ENCODE measurements at regions not wholly inside any gene's neighbourhood (a gene's known extent, or its start where the extent isn't known, plus 50 kb on each side); places are given as distances from the start of the nearest gene placed in this dataset.
"Not testable (repeated sequence)": the region's sequence is repeated elsewhere in the genome, so short reads cannot be mapped to it uniquely, and the experiment has no call there.

GRCh38 chr7:142583446-142583845 lies 165.8 kb upstream of the PRSS1 start:
- Histone ChIP-seq H3K9me3 (no peaks in the 10 kb centered on the region), H3K4me1 (no peaks in the 10 kb centered on the region), H3K36me3 (no peaks in the 10 kb centered on the region), H3K27me3 (no peaks in the 10 kb centered on the region), H3K27ac (no peak overlapping the region), H3K4me3 (no peak overlapping the region)
- TF ChIP-seq, protein P1, sequence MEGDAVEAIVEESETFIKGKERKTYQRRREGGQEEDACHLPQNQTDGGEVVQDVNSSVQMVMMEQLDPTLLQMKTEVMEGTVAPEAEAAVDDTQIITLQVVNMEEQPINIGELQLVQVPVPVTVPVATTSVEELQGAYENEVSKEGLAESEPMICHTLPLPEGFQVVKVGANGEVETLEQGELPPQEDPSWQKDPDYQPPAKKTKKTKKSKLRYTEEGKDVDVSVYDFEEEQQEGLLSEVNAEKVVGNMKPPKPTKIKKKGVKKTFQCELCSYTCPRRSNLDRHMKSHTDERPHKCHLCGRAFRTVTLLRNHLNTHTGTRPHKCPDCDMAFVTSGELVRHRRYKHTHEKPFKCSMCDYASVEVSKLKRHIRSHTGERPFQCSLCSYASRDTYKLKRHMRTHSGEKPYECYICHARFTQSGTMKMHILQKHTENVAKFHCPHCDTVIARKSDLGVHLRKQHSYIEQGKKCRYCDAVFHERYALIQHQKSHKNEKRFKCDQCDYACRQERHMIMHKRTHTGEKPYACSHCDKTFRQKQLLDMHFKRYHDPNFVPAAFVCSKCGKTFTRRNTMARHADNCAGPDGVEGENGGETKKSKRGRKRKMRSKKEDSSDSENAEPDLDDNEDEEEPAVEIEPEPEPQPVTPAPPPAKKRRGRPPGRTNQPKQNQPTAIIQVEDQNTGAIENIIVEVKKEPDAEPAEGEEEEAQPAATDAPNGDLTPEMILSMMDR (IDR thresholded peaks at IDR 0.05) = no peak
- no peak for TF ChIP-seq POLR2A (IDR thresholded peaks at IDR 0.05)
- no peak for DNase-seq
- intact Hi-C loops (cut with DNase I; ENCODE audit: low total_unique reads) = no loop called here

DNA sequence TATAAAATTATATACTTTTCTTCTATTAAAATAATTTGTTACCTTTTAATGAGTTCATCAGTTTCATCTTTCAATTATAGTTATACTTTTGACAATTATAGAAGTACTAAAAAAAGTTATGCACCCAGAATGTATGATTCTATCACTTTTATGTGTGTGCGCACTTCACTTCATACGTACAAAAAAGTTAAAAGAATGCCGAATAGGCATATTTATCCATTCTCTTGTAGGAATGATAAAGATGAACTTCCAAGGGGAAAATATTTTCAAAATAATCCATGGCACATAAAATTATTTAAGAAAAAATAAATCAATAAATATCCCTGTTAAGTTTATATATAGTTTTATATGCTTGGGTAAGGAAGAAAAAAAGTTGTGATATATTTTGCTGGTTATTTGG lies 166.9 kb upstream of the PRSS1 start:
- Histone ChIP-seq H3K27ac (no peak overlapping the region), H3K9me3 (no peaks in the 10 kb centered on the region), H3K36me3 (no peaks in the 10 kb centered on the region), H3K27me3 (no peaks in the 10 kb centered on the region), H3K4me3 (no peak overlapping the region), H3K4me1 (no peaks in the 10 kb centered on the region)
- intact Hi-C loops (cut with DNase I; ENCODE audit: low total_unique reads) = no loop called here
- no peak for DNase-seq
- TF ChIP-seq, protein P1 (IDR thresholded peaks at IDR 0.05) = no peak
- TF ChIP-seq POLR2A (IDR thresholded peaks at IDR 0.05) = no peak

DNA sequence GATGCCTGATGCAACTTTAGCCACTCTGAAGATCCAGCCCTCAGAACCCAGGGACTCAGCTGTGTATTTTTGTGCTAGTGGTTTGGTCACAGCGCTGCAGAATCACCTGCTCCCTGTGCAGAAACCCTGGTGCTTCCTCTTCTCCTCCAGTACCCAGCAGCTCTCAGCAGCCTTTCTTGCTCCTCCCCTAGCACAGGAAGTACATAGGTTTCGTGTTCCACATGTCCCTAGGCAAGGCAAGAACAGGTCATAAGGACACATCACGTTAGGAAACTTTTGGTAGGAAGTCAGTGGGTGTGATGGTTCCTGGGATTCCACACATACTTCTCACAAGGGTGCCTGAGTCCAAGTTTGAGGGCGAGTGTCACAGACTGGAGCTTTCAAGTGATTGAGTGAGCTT lies 167.9 kb upstream of the PRSS1 start:
- Histone ChIP-seq H3K27me3 (no peaks in the 10 kb centered on the region), H3K27ac (no peak overlapping the region), H3K4me3 (no peak overlapping the region), H3K9me3 (no peaks in the 10 kb centered on the region), H3K4me1 (no peaks in the 10 kb centered on the region), H3K36me3 (no peaks in the 10 kb centered on the region)
- no peak for DNase-seq
- intact Hi-C loops (cut with DNase I; ENCODE audit: low total_unique reads) = no loop called here
- TF ChIP-seq POLR2A (IDR thresholded peaks at IDR 0.05) = no peak
- TF ChIP-seq, protein P1 (IDR thresholded peaks at IDR 0.05) = no peak

- Histone ChIP-seq H3K4me3 (no peak overlapping the region), H3K36me3 (no peaks in the 10 kb centered on the region), H3K9me3 (no peaks in the 10 kb centered on the region), H3K27me3 (no peaks in the 10 kb centered on the region), H3K4me1 (no peaks in the 10 kb centered on the region), H3K27ac (no peak overlapping the region)
- intact Hi-C loops (cut with DNase I; ENCODE audit: low total_unique reads) = no loop called here
- TF ChIP-seq, protein P1 (IDR thresholded peaks at IDR 0.05) = no peak
- TF ChIP-seq POLR2A (IDR thresholded peaks at IDR 0.05) = no peak
- no peak for DNase-seq
Measured at GRCh38 chr7:142579946-142580345, 169.3 kb upstream of the PRSS1 start.

GRCh38 chr7:142575351-142575750 lies 173.9 kb upstream of the PRSS1 start:
- intact Hi-C loops (cut with DNase I; ENCODE audit: low total_unique reads); H3K27me3 ChIP-seq; H3K4me1 ChIP-seq; H3K9me3 ChIP-seq; H3K4me3 ChIP-seq; H3K27ac ChIP-seq; H3K36me3 ChIP-seq; DNase-seq: not testable (repeated sequence)

DNA sequence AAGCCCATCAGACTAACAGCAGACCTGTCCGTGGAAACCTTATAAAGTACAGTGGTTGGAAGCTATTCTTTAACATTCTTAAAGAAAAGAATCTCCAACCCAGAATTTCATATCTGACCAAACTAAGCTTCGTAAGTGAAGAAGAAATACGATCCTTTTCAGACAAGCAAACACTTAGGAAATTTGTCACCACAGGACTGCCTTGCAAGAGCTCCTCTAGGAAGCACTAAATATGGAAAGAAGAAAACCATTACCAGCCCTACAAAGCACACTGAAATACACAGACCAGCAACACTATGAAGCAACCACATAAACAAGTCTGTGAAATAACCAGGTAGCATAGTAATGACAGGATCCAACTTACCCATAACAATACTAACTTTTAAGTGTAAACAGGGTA lies 177.7 kb upstream of the PRSS1 start:
- no peaks in the 10 kb centered on the region for H3K4me1 ChIP-seq
- H3K4me3 ChIP-seq = no peak overlapping the region
- no peak for DNase-seq
- intact Hi-C loops (cut with DNase I; ENCODE audit: low total_unique reads) = no loop called here
- no peaks in the 10 kb centered on the region for H3K36me3 ChIP-seq
- TF ChIP-seq, protein P1 (IDR thresholded peaks at IDR 0.05) = no peak
- TF ChIP-seq POLR2A (IDR thresholded peaks at IDR 0.05) = no peak
- H3K9me3 ChIP-seq = no peaks in the 10 kb centered on the region
- no peaks in the 10 kb centered on the region for H3K27me3 ChIP-seq
- H3K27ac ChIP-seq = no peak overlapping the region
